IMR-90 (cell line): ENCODE measurements at regions not wholly inside any gene's neighbourhood (a gene's known extent, or its start where the extent isn't known, plus 50 kb on each side); places are given as distances from the start of the nearest gene placed in this dataset.

Experiments used
- ATAC-seq: fragments of 200-7000 bp; cut with Tn5 transposase; 2 replicates; pipeline ENCODE4 v1.9.1; 2020; ENCODE audit warnings: low read depth, mild to moderate bottlenecking, moderate library complexity
- BruUV-seq: library from RNA; stranded (reverse); fragments of 400-500 nt; replicated peaks from 2 replicates; lab custom pipeline; 2021; lab: Mats Ljungman, UMichigan
- CTCF ChIA-PET: fragments of 300-600 bp; formaldehyde crosslinking; extraction: SDS; loops from one replicate; lab custom pipeline; 2021; ENCODE audit warnings: antibody characterized with exemption; lab: Yijun Ruan, JAX
- POLR2A ChIA-PET: fragments of 300-600 bp; sonication (Branson Sonifier 250); formaldehyde crosslinking; loops from one replicate; lab custom pipeline; 2022; ENCODE audit warnings: antibody characterized with exemption; ENCODE audit not compliant: unreplicated experiment; lab: Charles Lee
- DNase-seq: peaks from one replicate; pipeline ENCODE4 v3.0.0; 2013
- H2AFZ ChIP-seq: replicated peaks from 2 replicates; pipeline ENCODE3; 2013; ENCODE audit warnings: low read length, mild to moderate bottlenecking; ENCODE audit not compliant: poor library complexity
- H2AK5ac ChIP-seq: 2 replicates; pipeline ENCODE4 v1.6.1; 2013; ENCODE audit warnings: low read depth, low read length, inconsistent platforms
- H2AK9ac ChIP-seq: replicated peaks from 2 replicates; pipeline ENCODE3; 2013; ENCODE audit warnings: mild to moderate bottlenecking, low read depth, low read length, moderate library complexity; ENCODE audit not compliant: poor library complexity
- H2BK120ac ChIP-seq: 2 replicates; pipeline ENCODE4 v1.6.1; 2013; ENCODE audit warnings: low read depth, low read length, inconsistent platforms
- H2BK15ac ChIP-seq: 3 replicates; pipeline ENCODE4 v1.6.1; 2013; ENCODE audit warnings: low read depth, low read length, inconsistent platforms
- H2BK20ac ChIP-seq: 2 replicates; pipeline ENCODE4 v1.6.1; 2013; ENCODE audit warnings: low read depth, mild to moderate bottlenecking, inconsistent platforms, low read length, moderate library complexity
- H2BK5ac ChIP-seq: 2 replicates; pipeline ENCODE4 v1.6.1; 2013; ENCODE audit warnings: mild to moderate bottlenecking, low read depth, low read length, inconsistent platforms; ENCODE audit not compliant: poor library complexity, severe bottlenecking
- H3K14ac ChIP-seq: replicated peaks from 2 replicates; pipeline ENCODE4 v1.6.1; 2013; ENCODE audit warnings: low read depth, low read length, inconsistent platforms
- H3K18ac ChIP-seq: 2 replicates; pipeline ENCODE4 v1.6.1; 2013; ENCODE audit warnings: low read depth, low read length, control low read depth
- H3K23ac ChIP-seq: 2 replicates; pipeline ENCODE4 v1.6.1; 2013; ENCODE audit warnings: low read depth, low read length, inconsistent platforms
- H3K27ac ChIP-seq: 2 replicates; pipeline ENCODE4 v1.5.1; 2013; ENCODE audit warnings: mild to moderate bottlenecking, control low read depth, low read length; ENCODE audit not compliant: insufficient read depth
- H3K27me3 ChIP-seq: 2 replicates; pipeline ENCODE4 v1.6.1; 2013; ENCODE audit warnings: low read length; ENCODE audit not compliant: control insufficient read depth, insufficient read depth
- H3K36me3 ChIP-seq: 2 replicates; pipeline ENCODE4 v1.6.1; 2013; ENCODE audit warnings: low read length, mixed read lengths; ENCODE audit not compliant: control insufficient read depth, insufficient read depth
- H3K4ac ChIP-seq: 2 replicates; pipeline ENCODE4 v1.6.1; 2013; ENCODE audit warnings: low read depth, low read length, inconsistent platforms
- H3K4me1 ChIP-seq: 2 replicates; pipeline ENCODE4 v1.6.1; 2013; ENCODE audit warnings: low read length, mixed read lengths; ENCODE audit not compliant: control insufficient read depth, insufficient read depth
- H3K4me2 ChIP-seq: 2 replicates; pipeline ENCODE4 v1.6.1; 2013; ENCODE audit warnings: low read depth, mild to moderate bottlenecking, control low read depth, low read length, moderate library complexity
- H3K4me3 ChIP-seq: 2 replicates; pipeline ENCODE4 v1.5.1; 2013; ENCODE audit warnings: low read depth, mild to moderate bottlenecking, control low read depth, low read length, moderate library complexity; ENCODE audit not compliant: insufficient read depth
- H3K56ac ChIP-seq: 2 replicates; pipeline ENCODE4 v1.6.1; 2013; ENCODE audit warnings: low read length, inconsistent platforms; ENCODE audit not compliant: insufficient read depth; ENCODE audit errors: extremely low read depth
- H3K79me1 ChIP-seq, 2 experiments: 2 replicates each; pipeline ENCODE4 v1.6.1; 2013; ENCODE audit warnings: low read length in 2 of 2, inconsistent platforms in 1 of 2, low read depth in 1 of 2
- H3K9ac ChIP-seq: 2 replicates; pipeline ENCODE4 v1.6.1; 2013; ENCODE audit warnings: low read depth, low read length, control low read depth
- H3K9me1 ChIP-seq: 2 replicates; pipeline ENCODE4 v1.6.1; 2013; ENCODE audit warnings: low read length, inconsistent platforms; ENCODE audit not compliant: insufficient read depth
- H3K9me3 ChIP-seq: 2 replicates; pipeline ENCODE4 v1.6.1; 2013; ENCODE audit warnings: low read length; ENCODE audit not compliant: control insufficient read depth, insufficient read depth
- H4K20me1 ChIP-seq: 2 replicates; pipeline ENCODE4 v1.6.1; 2013; ENCODE audit warnings: low read length, inconsistent platforms; ENCODE audit not compliant: insufficient read depth
- H4K5ac ChIP-seq: 2 replicates; pipeline ENCODE4 v1.6.1; 2013; ENCODE audit warnings: mild to moderate bottlenecking, low read depth, low read length, control low read depth
- H4K8ac ChIP-seq, 2 experiments: 2 replicates each; pipeline ENCODE4 v1.6.1; 2013; ENCODE audit warnings: low read depth in 2 of 2, low read length in 2 of 2, control low read depth in 1 of 2, inconsistent platforms in 1 of 2
- H4K91ac ChIP-seq: 2 replicates; pipeline ENCODE4 v1.6.1; 2013; ENCODE audit warnings: low read depth, low read length, inconsistent platforms; ENCODE audit not compliant: insufficient read depth
- BHLHE40 ChIP-seq: fragments of 150-350 bp; IDR thresholded peaks from 2 replicates; pipeline ENCODE4 v1.6.1; 2016; ENCODE audit warnings: mild to moderate bottlenecking, low read depth, low read length
- CEBPB ChIP-seq: IDR thresholded peaks from 2 replicates; pipeline ENCODE4 v1.6.1; 2012; ENCODE audit warnings: low read depth, low read length, improper control_type of control experiment
- CHD1 ChIP-seq: IDR thresholded peaks from 2 replicates; pipeline ENCODE4 v1.6.1; 2012; ENCODE audit warnings: low read depth, low read length, improper control_type of control experiment
- FOS ChIP-seq: fragments of 150-350 bp; IDR thresholded peaks from 2 replicates; pipeline ENCODE4 v1.6.1; 2016; ENCODE audit warnings: low read depth, low read length
- MAFK ChIP-seq: IDR thresholded peaks from 2 replicates; pipeline ENCODE4 v1.6.1; 2012; ENCODE audit warnings: low read depth, low read length, improper control_type of control experiment
- MAZ ChIP-seq: IDR thresholded peaks from 2 replicates; pipeline ENCODE4 v1.6.1; 2012; ENCODE audit warnings: low read depth, mild to moderate bottlenecking, low read length, improper control_type of control experiment, moderate library complexity, borderline replicate concordance
- MXI1 ChIP-seq: IDR thresholded peaks from 2 replicates; pipeline ENCODE4 v1.6.1; 2012; ENCODE audit warnings: low read depth, mild to moderate bottlenecking, low read length, moderate library complexity, borderline replicate concordance
- NFE2L2 ChIP-seq: fragments of 150-350 bp; IDR thresholded peaks from 2 replicates; pipeline ENCODE4 v1.6.1; 2016; ENCODE audit warnings: low read depth, mild to moderate bottlenecking, low read length
- POLR2A ChIP-seq: IDR thresholded peaks from 2 replicates; pipeline ENCODE4 v1.6.1; 2012; ENCODE audit warnings: mild to moderate bottlenecking, low read depth, low read length
- RAD21 ChIP-seq: IDR thresholded peaks from 2 replicates; pipeline ENCODE4 v1.6.1; 2012; ENCODE audit warnings: low read length, improper control_type of control experiment
- RCOR1 ChIP-seq: IDR thresholded peaks from 2 replicates; pipeline ENCODE4 v1.6.1; 2012; ENCODE audit warnings: mild to moderate bottlenecking, low read length, improper control_type of control experiment; ENCODE audit not compliant: insufficient replicate concordance
- RFX5 ChIP-seq: IDR thresholded peaks from 2 replicates; pipeline ENCODE4 v1.8.0; 2012; ENCODE audit warnings: low read depth, mild to moderate bottlenecking, low read length, moderate library complexity
- SMC3 ChIP-seq: fragments of 150-350 bp; IDR thresholded peaks from 2 replicates; pipeline ENCODE4 v1.6.1; 2016; ENCODE audit warnings: low read depth, mild to moderate bottlenecking, antibody characterized with exemption, low read length, moderate library complexity
- USF2 ChIP-seq: fragments of 150-350 bp; IDR thresholded peaks from 2 replicates; pipeline ENCODE4 v1.6.1; 2017; ENCODE audit warnings: mild to moderate bottlenecking, antibody characterized with exemption, low read length, low read depth
- WGBS, 2 experiments: methylation state at CpG; one replicate each; pipeline versions ENCODE4 v1.1.5 to v1.1.7; 2013; ENCODE audit warnings: missing lambda C conversion rate in 2 of 2; ENCODE audit not compliant: insufficient read length in 1 of 2; ENCODE audit errors: extremely low coverage in 2 of 2; 5-methylcytosine and 5-hydroxymethylcytosine counted together
- dilution Hi-C: fragments of 300-500 bp; cut with HindIII; formaldehyde crosslinking; loops from one replicate; pipeline ENCODE4 v1.14.3; 2018; ENCODE audit warnings: low sequenced_read_pairs; ENCODE audit not compliant: unreplicated experiment
- in situ Hi-C: fragments of 300-500 bp; cut with MboI; formaldehyde crosslinking; loops from 3 replicates; pipeline ENCODE4 v1.14.3; 2019; ENCODE audit warnings: low sequenced_read_pairs, inconsistent platforms, mixed read lengths
- intact Hi-C: fragments of 100-400 bp; cut with micrococcal nuclease; formaldehyde crosslinking; loops from 2 replicates; pipeline ENCODE4 v1.10.0; 2022
- TF ChIP-seq, protein P1 (sequence below): conservative IDR thresholded peaks from 2 replicates; pipeline ENCODE4 v1.5.1; 2012; ENCODE audit warnings: mild to moderate bottlenecking, low read depth, low read length, improper control_type of control experiment
- TF ChIP-seq, protein P2 (sequence below): fragments of 150-350 bp; IDR thresholded peaks from 2 replicates; pipeline ENCODE4 v1.6.1; 2016; ENCODE audit warnings: low read depth, mild to moderate bottlenecking, low read length, moderate library complexity, borderline replicate concordance

- ATAC-seq, result no peak
- intact Hi-C loops, result no loop called here
- POLR2A ChIA-PET, result no interaction called here
Measured at GRCh38 chr20:50329981-50330503, 139.4 kb downstream of the CEBPB start.

More at GRCh38 chr20:50329981-50330503, 139.4 kb downstream of the CEBPB start:
- WGBS, 2 experiments, result 100% methylated on average over 3 of the region's 3 CpGs
- Histone ChIP-seq H2AFZ (no peak overlapping the region), H3K14ac (no peak overlapping the region), H3K56ac (no peak overlapping the region), H3K23ac (no peak overlapping the region), H2BK120ac (no peak overlapping the region), H3K4me1 (peaks cover 10% of the 10 kb centered on the region), H2AK5ac (no peak overlapping the region), H3K4me3 (no peak overlapping the region), H3K27ac (no peak overlapping the region), H4K91ac (no peak overlapping the region), H4K20me1 (no peaks in the 10 kb centered on the region), H3K79me1 (no peaks in the 10 kb centered on the region), H4K5ac (no peak overlapping the region), H2BK15ac (no peak overlapping the region), H3K9me1 (0 out of 2 replicates have a peak, but pooled peaks cover 4% of the 10 kb centered on the region), H3K4ac (no peak overlapping the region), H3K27me3 (no peaks in the 10 kb centered on the region), H4K8ac (no peak overlapping the region), H3K9me3 (no peaks in the 10 kb centered on the region), H2BK20ac (no peak overlapping the region), H3K18ac (no peak overlapping the region), H2BK5ac (peak overlapping the region; percentile 42), H3K36me3 (no peaks in the 10 kb centered on the region), H3K9ac (no peak overlapping the region), H2AK9ac (no peak overlapping the region), H3K4me2 (no peak overlapping the region)
- no peak for TF ChIP-seq MXI1
- no peak for TF ChIP-seq SMC3
- TF ChIP-seq RAD21, result no peak
- TF ChIP-seq NFE2L2, result no peak
- TF ChIP-seq BHLHE40, result no peak
- no peak for TF ChIP-seq CHD1
- no peak for TF ChIP-seq MAFK
- TF ChIP-seq CEBPB, result no peak
- TF ChIP-seq MAZ, result no peak
- TF ChIP-seq FOS, result no peak
- TF ChIP-seq POLR2A, result no peak
- no peak for TF ChIP-seq RFX5
- TF ChIP-seq USF2, result no peak
- TF ChIP-seq RCOR1, result no peak
- TF ChIP-seq, protein P1, sequence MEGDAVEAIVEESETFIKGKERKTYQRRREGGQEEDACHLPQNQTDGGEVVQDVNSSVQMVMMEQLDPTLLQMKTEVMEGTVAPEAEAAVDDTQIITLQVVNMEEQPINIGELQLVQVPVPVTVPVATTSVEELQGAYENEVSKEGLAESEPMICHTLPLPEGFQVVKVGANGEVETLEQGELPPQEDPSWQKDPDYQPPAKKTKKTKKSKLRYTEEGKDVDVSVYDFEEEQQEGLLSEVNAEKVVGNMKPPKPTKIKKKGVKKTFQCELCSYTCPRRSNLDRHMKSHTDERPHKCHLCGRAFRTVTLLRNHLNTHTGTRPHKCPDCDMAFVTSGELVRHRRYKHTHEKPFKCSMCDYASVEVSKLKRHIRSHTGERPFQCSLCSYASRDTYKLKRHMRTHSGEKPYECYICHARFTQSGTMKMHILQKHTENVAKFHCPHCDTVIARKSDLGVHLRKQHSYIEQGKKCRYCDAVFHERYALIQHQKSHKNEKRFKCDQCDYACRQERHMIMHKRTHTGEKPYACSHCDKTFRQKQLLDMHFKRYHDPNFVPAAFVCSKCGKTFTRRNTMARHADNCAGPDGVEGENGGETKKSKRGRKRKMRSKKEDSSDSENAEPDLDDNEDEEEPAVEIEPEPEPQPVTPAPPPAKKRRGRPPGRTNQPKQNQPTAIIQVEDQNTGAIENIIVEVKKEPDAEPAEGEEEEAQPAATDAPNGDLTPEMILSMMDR, result no peak
- TF ChIP-seq, protein P2, sequence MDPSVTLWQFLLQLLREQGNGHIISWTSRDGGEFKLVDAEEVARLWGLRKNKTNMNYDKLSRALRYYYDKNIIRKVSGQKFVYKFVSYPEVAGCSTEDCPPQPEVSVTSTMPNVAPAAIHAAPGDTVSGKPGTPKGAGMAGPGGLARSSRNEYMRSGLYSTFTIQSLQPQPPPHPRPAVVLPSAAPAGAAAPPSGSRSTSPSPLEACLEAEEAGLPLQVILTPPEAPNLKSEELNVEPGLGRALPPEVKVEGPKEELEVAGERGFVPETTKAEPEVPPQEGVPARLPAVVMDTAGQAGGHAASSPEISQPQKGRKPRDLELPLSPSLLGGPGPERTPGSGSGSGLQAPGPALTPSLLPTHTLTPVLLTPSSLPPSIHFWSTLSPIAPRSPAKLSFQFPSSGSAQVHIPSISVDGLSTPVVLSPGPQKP, result no peak
- CTCF ChIA-PET, result no interaction called here
- dilution Hi-C loops (no loop called here), in situ Hi-C loops (no loop called here)
- BruUV-seq, result no TSS peak
- DNase-seq, result no peak
